Epithelial cell of esophagus (primary cell): ENCODE measurements at regions not wholly inside any gene's neighbourhood (a gene's known extent, or its start where the extent isn't known, plus 50 kb on each side); places are given as distances from the start of the nearest gene placed in this dataset.
A peak's percentile ranks its signal among the peaks of the same experiment; 100 is the strongest.

Experiments
- DNase-seq: peaks from one replicate; pipeline ENCODE4 v3.0.0; 2010; ENCODE audit warnings: low read depth
- H3K4me3 ChIP-seq: 2 replicates; pipeline ENCODE4 v1.5.1; 2011; ENCODE audit warnings: mild to moderate bottlenecking, low read length, control low read depth
- TF ChIP-seq, protein P1 (sequence below): IDR thresholded peaks from 2 replicates; pipeline ENCODE4 v1.5.1; 2011; ENCODE audit warnings: low read depth, mild to moderate bottlenecking, low read length, control low read depth, inconsistent platforms; ENCODE audit not compliant: insufficient read depth; ENCODE audit errors: missing control alignments

DNA sequence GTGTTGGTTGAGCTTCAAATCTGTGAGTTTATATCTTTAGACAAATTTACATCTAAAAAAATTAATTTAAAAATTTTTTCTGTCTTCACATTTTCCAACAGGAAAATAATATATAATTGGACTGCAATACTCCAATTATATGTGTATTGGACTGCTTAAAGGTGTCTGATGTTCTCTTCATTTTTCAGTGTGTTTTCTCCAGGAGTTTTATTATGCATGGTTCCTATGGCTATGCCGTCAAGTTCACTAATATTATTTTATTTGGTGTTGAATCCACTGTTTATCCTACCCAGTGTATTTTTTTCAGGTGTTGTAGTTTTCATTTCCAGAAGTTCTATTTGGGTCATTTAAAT, 62.1 kb upstream of the CTLA4 start:
- TF ChIP-seq, protein P1, sequence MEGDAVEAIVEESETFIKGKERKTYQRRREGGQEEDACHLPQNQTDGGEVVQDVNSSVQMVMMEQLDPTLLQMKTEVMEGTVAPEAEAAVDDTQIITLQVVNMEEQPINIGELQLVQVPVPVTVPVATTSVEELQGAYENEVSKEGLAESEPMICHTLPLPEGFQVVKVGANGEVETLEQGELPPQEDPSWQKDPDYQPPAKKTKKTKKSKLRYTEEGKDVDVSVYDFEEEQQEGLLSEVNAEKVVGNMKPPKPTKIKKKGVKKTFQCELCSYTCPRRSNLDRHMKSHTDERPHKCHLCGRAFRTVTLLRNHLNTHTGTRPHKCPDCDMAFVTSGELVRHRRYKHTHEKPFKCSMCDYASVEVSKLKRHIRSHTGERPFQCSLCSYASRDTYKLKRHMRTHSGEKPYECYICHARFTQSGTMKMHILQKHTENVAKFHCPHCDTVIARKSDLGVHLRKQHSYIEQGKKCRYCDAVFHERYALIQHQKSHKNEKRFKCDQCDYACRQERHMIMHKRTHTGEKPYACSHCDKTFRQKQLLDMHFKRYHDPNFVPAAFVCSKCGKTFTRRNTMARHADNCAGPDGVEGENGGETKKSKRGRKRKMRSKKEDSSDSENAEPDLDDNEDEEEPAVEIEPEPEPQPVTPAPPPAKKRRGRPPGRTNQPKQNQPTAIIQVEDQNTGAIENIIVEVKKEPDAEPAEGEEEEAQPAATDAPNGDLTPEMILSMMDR: no peak
- H3K4me3 ChIP-seq: no peak overlapping the region
- DNase-seq: no peak

DNA sequence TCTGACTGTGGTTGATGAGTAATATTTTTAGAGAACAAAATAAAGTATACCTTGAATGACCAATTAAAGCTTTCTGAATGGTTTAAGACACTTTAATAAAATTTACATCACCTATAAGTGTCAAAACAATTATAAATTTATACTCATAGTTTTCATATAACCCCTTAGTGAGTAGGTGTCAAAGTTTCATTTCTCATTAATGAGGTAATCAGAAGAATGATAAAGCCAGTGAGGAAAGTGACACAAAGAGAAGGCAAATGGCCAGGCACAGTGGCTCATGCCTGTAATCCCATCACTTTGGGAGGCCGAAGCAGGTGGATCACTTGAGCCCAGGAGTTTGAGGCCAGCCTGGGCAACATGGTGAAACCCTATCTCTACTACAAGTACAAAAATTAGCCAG, 60.8 kb upstream of the CTLA4 start:
- TF ChIP-seq, protein P1: no peak
- no peak overlapping the region for H3K4me3 ChIP-seq
- no peak for DNase-seq

DNA sequence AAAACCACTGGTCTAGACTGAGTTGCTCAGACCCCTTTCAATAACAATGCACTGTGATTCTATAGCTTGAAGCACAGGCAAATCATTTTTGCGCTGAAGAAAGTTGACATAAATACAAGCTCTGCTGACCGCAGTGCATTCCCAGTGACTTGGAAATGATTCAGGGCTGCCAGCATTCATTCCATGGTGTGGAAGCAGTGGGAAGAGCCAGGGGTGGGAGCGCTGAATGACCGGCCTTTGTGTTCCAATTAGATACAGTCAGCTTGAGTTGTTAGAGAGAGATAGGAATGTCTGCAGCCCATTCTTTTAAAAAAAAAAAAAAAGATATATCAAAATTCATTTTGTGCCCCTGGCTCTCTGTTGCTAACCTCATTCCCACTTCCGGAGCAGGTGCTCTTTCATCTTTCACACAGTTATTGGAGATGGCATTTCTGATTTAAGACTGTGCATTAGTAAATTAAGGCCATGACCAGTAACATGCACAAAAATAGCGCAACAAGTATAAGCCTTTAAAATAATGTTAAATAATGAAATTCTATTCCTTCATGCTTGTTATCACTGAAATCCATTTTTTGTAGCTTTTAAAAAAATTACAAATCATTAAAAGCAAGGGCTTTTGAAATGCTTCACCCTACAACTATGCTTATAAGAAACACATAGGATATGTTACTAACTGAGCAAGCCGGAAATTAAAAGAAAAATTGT, 59.4 kb upstream of the CTLA4 start:
- TF ChIP-seq, protein P1: no peak
- no peak overlapping the region for H3K4me3 ChIP-seq
- DNase-seq: peak; percentile 34

DNA sequence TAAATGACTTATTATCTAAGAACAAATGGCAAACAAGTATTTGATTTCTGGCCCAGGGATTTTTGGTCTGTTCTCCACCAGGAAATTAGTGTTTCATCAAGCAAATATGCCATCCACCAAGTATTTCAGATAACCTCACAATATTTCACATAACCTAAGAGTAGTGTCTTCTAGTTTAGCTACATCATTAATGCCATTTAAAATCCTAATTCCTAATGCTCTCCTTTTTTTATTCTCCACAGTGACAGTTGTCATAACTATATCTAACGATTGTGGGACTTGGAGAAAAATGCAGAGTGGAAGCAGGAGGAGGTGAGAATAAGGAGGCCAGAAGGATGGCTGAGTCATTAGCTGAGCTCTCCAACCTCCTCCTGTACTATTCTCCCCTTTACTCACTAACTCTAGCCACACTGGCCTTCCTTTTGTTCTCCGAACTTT, 58.5 kb upstream of the CTLA4 start:
- H3K4me3 ChIP-seq: no peak overlapping the region
- TF ChIP-seq, protein P1: no peak
- no peak for DNase-seq

DNA sequence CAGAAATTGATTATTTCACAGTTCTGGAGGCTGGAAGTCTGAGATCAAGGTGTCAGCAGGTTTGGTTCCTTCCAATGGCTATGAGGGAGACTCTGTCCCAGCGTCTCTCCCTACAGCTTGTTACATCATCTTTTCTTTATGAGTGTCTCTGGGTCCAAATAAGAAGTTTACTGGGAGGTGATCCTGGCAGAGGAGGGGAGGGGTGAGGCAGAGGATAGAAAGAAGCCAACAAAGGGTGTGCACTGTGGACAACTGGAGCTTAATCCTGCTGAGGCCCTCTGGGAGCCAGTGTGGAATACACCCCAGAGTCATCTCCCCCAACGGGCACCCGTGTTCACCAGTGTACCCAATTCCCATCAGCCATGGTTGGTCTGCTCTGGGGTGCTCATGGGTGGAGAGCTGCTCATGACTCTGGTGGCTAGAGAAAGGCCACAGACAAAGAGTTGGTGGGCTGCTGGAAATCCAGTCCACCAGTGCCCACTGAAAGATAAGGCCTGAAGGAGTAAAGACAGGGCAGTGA, 57.5 kb upstream of the CTLA4 start:
- TF ChIP-seq, protein P1: no peak

DNA sequence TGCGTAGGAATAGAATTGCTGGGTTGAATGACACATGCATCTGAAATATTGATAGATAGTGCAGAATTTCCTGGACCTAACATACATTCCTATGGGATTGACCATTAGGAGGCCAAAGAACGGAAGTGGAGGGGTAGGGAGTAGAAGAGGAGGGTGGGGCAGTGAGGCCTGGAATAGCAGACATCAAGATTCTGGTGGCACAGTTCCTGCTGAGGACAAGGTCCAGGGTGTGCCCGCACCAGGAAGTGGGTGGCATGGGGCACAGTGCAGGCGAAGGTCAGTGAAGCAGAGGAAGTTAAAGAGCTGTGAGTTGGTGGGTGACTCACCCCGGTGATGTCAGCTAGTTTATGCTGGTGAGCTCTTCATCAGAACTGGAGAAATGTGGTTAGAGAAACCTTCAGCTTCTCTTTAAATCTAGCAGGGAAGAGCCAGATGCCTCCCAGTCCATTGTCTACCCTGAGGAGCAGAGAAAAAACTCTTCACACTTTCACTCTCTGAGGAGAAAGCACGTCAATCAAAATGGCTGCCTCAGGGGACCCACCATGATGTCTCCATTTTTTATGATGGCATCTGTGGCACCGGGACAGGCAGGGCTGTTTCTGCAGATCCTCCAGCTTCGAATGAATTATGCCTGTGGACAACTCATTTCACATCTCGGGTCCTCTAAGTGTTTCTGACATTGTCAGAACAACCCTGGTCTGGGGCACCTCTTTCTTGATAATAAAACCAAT, 55.9 kb upstream of the CTLA4 start:
- TF ChIP-seq, protein P1: no peak
- peak; percentile 90 for DNase-seq
- no peak overlapping the region for H3K4me3 ChIP-seq

More for the DNA sequence above, 57.5 kb upstream of the CTLA4 start:
- no peak overlapping the region for H3K4me3 ChIP-seq
- no peak for DNase-seq
